Aorta (tissue), 5 donors: ENCODE measurements at regions not wholly inside any gene's neighbourhood (a gene's known extent, or its start where the extent isn't known, plus 50 kb on each side); places are given as distances from the start of the nearest gene placed in this dataset.
A peak's percentile ranks its signal among the peaks of the same experiment; 100 is the strongest.

ENCODE experiments used
- ATAC-seq: fragments of 200-7000 bp; cut with Tn5 transposase; one replicate; pipeline ENCODE4 v1.9.1; 2022; ENCODE audit warnings: moderate library complexity; ENCODE audit not compliant: low FRiP score
- DNase-seq, 2 donors: peaks; one replicate each; pipeline ENCODE4 v3.0.0-alpha.2; 2020
- H3K27ac ChIP-seq, 2 donors: one replicate each; pipeline ENCODE4 v1.5.1; 2013; ENCODE audit warnings: low read length in 2 of 2, mild to moderate bottlenecking in 2 of 2, moderate library complexity in 2 of 2, control low read depth in 1 of 2, inconsistent platforms in 1 of 2, low read depth in 1 of 2
- H3K27me3 ChIP-seq, 2 donors: one replicate each; pipeline ENCODE4 v1.6.1; 2013; ENCODE audit warnings: control low read depth in 1 of 2, low read length in 1 of 2, mild to moderate bottlenecking in 1 of 2, moderate library complexity in 1 of 2; ENCODE audit not compliant: insufficient read depth in 2 of 2, control insufficient read depth in 1 of 2
- H3K36me3 ChIP-seq, 2 donors: one replicate each; pipeline ENCODE4 v1.6.1; 2013; ENCODE audit warnings: control low read depth in 1 of 2, low read length in 1 of 2, mild to moderate bottlenecking in 1 of 2; ENCODE audit not compliant: insufficient read depth in 2 of 2, control insufficient read depth in 1 of 2
- H3K4me1 ChIP-seq, 2 donors: one replicate each; pipeline ENCODE4 v1.6.1; 2013; ENCODE audit warnings: low read length in 2 of 2, control low read depth in 1 of 2, mild to moderate bottlenecking in 1 of 2, moderate library complexity in 1 of 2; ENCODE audit not compliant: insufficient read depth in 2 of 2, control insufficient read depth in 1 of 2
- H3K4me3 ChIP-seq, 2 donors: one replicate each; pipeline ENCODE4 v1.5.1; 2013; ENCODE audit warnings: low read length in 2 of 2, control low read depth in 1 of 2, mild to moderate bottlenecking in 1 of 2
- H3K9me3 ChIP-seq: one replicate; pipeline ENCODE4 v1.6.1; 2013; ENCODE audit warnings: mild to moderate bottlenecking, low read length; ENCODE audit not compliant: control insufficient read depth
- WGBS, 2 donors: extraction: QIAGEN DNeasy Blood & Tissue Kit; methylation state at CpG; one replicate each; pipeline ENCODE4 v1.1.7; 2013; 5-methylcytosine and 5-hydroxymethylcytosine counted together
- intact Hi-C, 2 donors: fragments of 100-400 bp; cut with DNase I; formaldehyde crosslinking; loops; one replicate each; pipeline versions ENCODE4 v1.14.2 to v1.15.0; 2022
- donor health status: healthy with polysubstance abuse.
- donor health status: Bipolar disorder and iron deficiency.
- donor health status: DM: no; HTN: no; CAD: no.
- donor health status: DM: no; HTN: no; CAD: no.
- donor health status: DM: yes; HTN: yes; CAD: no.

DNA sequence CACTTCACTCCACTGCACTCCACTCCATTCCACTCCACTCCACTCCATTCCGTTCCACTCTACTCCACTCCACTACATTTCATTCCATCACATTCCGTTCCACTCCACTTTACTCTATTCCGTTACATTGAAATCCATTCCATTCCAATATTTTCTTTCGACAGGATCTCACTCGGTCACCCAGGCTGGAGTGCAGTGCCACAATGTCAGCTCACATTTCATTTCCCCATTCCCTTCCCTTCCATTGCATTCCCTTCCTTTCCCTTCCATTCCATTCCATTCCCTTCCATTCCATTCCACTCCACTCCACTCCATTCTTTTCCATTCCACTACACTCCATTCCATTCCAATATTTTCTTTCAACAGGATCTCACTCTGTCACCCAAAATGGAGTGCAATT is 1407.6 kb upstream of the USP9Y start:
- no peak overlapping the region for H3K4me3 ChIP-seq
- no peaks in the 10 kb centered on the region for H3K36me3 ChIP-seq
- 41 to 56% methylated on average over 5 of the region's 5 CpGs for WGBS, 2 donors
- no peaks in the 10 kb centered on the region for H3K4me1 ChIP-seq
- ATAC-seq (no peak), DNase-seq (no peak)
- no peak overlapping the region for H3K27ac ChIP-seq
- H3K27me3 ChIP-seq: no peaks in the 10 kb centered on the region
- intact Hi-C loops: no loop called here
- H3K9me3 ChIP-seq: no peaks in the 10 kb centered on the region

DNA sequence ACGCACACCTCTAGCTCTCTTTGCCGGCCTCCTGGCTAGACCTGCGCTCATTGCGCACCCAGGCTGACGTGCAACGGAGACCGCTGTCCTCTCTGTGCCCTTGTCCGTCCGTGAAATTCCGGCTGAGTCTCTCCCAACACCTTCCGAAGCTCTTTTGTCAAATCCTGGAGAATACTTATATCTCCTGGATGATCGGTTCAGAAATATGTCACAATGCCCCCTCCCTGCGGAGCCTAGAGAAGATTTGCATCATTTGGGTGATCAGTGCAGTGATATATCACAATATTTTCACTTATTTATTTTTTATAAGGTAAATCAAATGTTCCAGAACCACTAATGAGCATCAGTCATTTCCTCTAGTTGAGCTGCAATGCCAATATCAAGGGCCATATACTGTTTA is 1366.9 kb upstream of the USP9Y start:
- H3K9me3 ChIP-seq: no peaks in the 10 kb centered on the region
- ATAC-seq: no peak
- DNase-seq: peak in 1 of 2 donors; percentile 38
- intact Hi-C loops: no loop called here
- no peaks in the 10 kb centered on the region for H3K27me3 ChIP-seq
- H3K27ac ChIP-seq: no peak overlapping the region
- H3K4me3 ChIP-seq: no peak overlapping the region
- H3K36me3 ChIP-seq: no peaks in the 10 kb centered on the region
- 60 to 73% methylated on average over 13 of the region's 13 CpGs for WGBS, 2 donors
- no peaks in the 10 kb centered on the region for H3K4me1 ChIP-seq
